ENCODE measurements at regions not wholly inside any gene's neighbourhood (a gene's known extent, or its start where the extent isn't known, plus 50 kb on each side); places are given as distances from the start of the nearest gene placed in this dataset.

GRCh38 chr2:40874380-40874779 is 422.5 kb upstream of the SLC8A1 start:
- H3K4me3 ChIP-seq: no peak overlapping the region
- WGBS, 2 donors: 87 to 92% methylated on average over 3 of the region's 3 CpGs
- no peaks in the 10 kb centered on the region for H3K4me1 ChIP-seq
- no peaks in the 10 kb centered on the region for H3K36me3 ChIP-seq
- TF ChIP-seq POLR2A (IDR thresholded peaks at IDR 0.05) (no peak), EP300 (IDR thresholded peaks at IDR 0.05) (no peak), POLR2AphosphoS5 (IDR thresholded peaks at IDR 0.05) (no peak)
- TF ChIP-seq, protein P1, sequence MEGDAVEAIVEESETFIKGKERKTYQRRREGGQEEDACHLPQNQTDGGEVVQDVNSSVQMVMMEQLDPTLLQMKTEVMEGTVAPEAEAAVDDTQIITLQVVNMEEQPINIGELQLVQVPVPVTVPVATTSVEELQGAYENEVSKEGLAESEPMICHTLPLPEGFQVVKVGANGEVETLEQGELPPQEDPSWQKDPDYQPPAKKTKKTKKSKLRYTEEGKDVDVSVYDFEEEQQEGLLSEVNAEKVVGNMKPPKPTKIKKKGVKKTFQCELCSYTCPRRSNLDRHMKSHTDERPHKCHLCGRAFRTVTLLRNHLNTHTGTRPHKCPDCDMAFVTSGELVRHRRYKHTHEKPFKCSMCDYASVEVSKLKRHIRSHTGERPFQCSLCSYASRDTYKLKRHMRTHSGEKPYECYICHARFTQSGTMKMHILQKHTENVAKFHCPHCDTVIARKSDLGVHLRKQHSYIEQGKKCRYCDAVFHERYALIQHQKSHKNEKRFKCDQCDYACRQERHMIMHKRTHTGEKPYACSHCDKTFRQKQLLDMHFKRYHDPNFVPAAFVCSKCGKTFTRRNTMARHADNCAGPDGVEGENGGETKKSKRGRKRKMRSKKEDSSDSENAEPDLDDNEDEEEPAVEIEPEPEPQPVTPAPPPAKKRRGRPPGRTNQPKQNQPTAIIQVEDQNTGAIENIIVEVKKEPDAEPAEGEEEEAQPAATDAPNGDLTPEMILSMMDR (IDR thresholded peaks at IDR 0.05): no peak
- H3K9me3 ChIP-seq: no peaks in the 10 kb centered on the region
- no peak for DNase-seq
- H3K27me3 ChIP-seq: no peaks in the 10 kb centered on the region
- H3K27ac ChIP-seq: no peak overlapping the region
- intact Hi-C loops (cut with DNase I): no loop called here

GRCh38 chr2:40877734-40878288 is 425.9 kb upstream of the SLC8A1 start:
- no peak overlapping the region for H3K27ac ChIP-seq
- no peak for DNase-seq
- no peak overlapping the region for H3K4me3 ChIP-seq
- intact Hi-C loops (cut with DNase I): no loop called here
- no peaks in the 10 kb centered on the region for H3K4me1 ChIP-seq
- no peaks in the 10 kb centered on the region for H3K36me3 ChIP-seq
- H3K27me3 ChIP-seq: no peaks in the 10 kb centered on the region
- H3K9me3 ChIP-seq: no peaks in the 10 kb centered on the region
- TF ChIP-seq POLR2AphosphoS5 (IDR thresholded peaks at IDR 0.05): no peak
- TF ChIP-seq EP300 (IDR thresholded peaks at IDR 0.05): no peak
- TF ChIP-seq, protein P1 (IDR thresholded peaks at IDR 0.05): no peak
- no peak for TF ChIP-seq POLR2A (IDR thresholded peaks at IDR 0.05)

GRCh38 chr2:40879305-40879704 is 427.4 kb upstream of the SLC8A1 start:
- TF ChIP-seq, protein P1 (IDR thresholded peaks at IDR 0.05): no peak
- no peak for TF ChIP-seq EP300 (IDR thresholded peaks at IDR 0.05)
- no peak for TF ChIP-seq POLR2AphosphoS5 (IDR thresholded peaks at IDR 0.05)
- no peak for TF ChIP-seq POLR2A (IDR thresholded peaks at IDR 0.05)
- no peak for DNase-seq
- Histone ChIP-seq H3K36me3 (no peaks in the 10 kb centered on the region), H3K27me3 (no peaks in the 10 kb centered on the region), H3K9me3 (no peaks in the 10 kb centered on the region), H3K27ac (no peak overlapping the region), H3K4me1 (no peaks in the 10 kb centered on the region), H3K4me3 (no peak overlapping the region)
- intact Hi-C loops (cut with DNase I): no loop called here
- WGBS, 2 donors: 30 to 68% methylated on average over 1 of the region's 1 CpG

GRCh38 chr2:40886100-40886499 is 434.2 kb upstream of the SLC8A1 start:
- WGBS, 2 donors: 81 to 94% methylated on average over 1 of the region's 1 CpG
- TF ChIP-seq EP300 (IDR thresholded peaks at IDR 0.05) (no peak), POLR2A (IDR thresholded peaks at IDR 0.05) (no peak), POLR2AphosphoS5 (IDR thresholded peaks at IDR 0.05) (no peak)
- TF ChIP-seq, protein P1 (IDR thresholded peaks at IDR 0.05): no peak
- no peak for DNase-seq
- no peak overlapping the region for H3K27ac ChIP-seq
- H3K4me3 ChIP-seq: no peak overlapping the region
- H3K4me1 ChIP-seq: no peaks in the 10 kb centered on the region
- no peaks in the 10 kb centered on the region for H3K36me3 ChIP-seq
- intact Hi-C loops (cut with DNase I): no loop called here
- H3K27me3 ChIP-seq: no peaks in the 10 kb centered on the region
- no peaks in the 10 kb centered on the region for H3K9me3 ChIP-seq

GRCh38 chr2:40886655-40887054 is 434.8 kb upstream of the SLC8A1 start:
- 95 to 98% methylated on average over 1 of the region's 1 CpG for WGBS, 2 donors
- H3K27me3 ChIP-seq: no peaks in the 10 kb centered on the region
- TF ChIP-seq EP300 (IDR thresholded peaks at IDR 0.05): no peak
- no peak overlapping the region for H3K27ac ChIP-seq
- H3K4me3 ChIP-seq: no peak overlapping the region
- H3K36me3 ChIP-seq: no peaks in the 10 kb centered on the region
- intact Hi-C loops (cut with DNase I): no loop called here
- H3K4me1 ChIP-seq: no peaks in the 10 kb centered on the region
- DNase-seq: no peak
- no peaks in the 10 kb centered on the region for H3K9me3 ChIP-seq

Measured in sigmoid colon (tissue), 6 donors.